Endothelial cell of umbilical vein (primary cell): ENCODE measurements at regions not wholly inside any gene's neighbourhood (a gene's known extent, or its start where the extent isn't known, plus 50 kb on each side); places are given as distances from the start of the nearest gene placed in this dataset.

Experiments used
- BruUV-seq: library from RNA; stranded (reverse); fragments of 400-500 nt; replicated peaks from 2 replicates; lab custom pipeline; 2021; lab: Mats Ljungman, UMichigan
- CTCF ChIA-PET: fragments of 300-600, 350-600 bp; sonication (Branson Sonifier 250); formaldehyde crosslinking; loops from one replicate; lab custom pipeline; 2021; ENCODE audit warnings: antibody characterized with exemption, inconsistent platforms; lab: Charles Lee
- POLR2A ChIA-PET: fragments of 300-600, 350-600 bp; sonication (Branson Sonifier 250); formaldehyde crosslinking; loops from one replicate; lab custom pipeline; 2021; ENCODE audit warnings: antibody characterized with exemption, inconsistent platforms; lab: Charles Lee
- DNase-seq: peaks from one replicate; pipeline ENCODE4 v3.0.0-alpha.2; 2011; ENCODE audit warnings: low read depth, low spot score
- FAIRE-seq: peaks from 2 replicates; lab custom pipeline; 2011; peaks lifted over from hg19 to GRCh38; lab: Jason Lieb, UNC
- H2AFZ ChIP-seq: 2 replicates; pipeline ENCODE4 v1.6.0; 2012; ENCODE audit warnings: low read depth, low read length, control low read depth, inconsistent platforms
- H3K27ac ChIP-seq: 2 replicates; pipeline ENCODE4 v1.5.1; 2011; ENCODE audit warnings: low read depth, mild to moderate bottlenecking, control low read depth, low read length, moderate library complexity; ENCODE audit not compliant: insufficient read depth
- H3K27me3 ChIP-seq, 2 experiments: 2 replicates each; pipeline versions ENCODE4 v1.6.0 to v1.6.1; 2011; ENCODE audit warnings: low read length in 2 of 2, mixed read lengths in 1 of 2; ENCODE audit not compliant: control insufficient read depth in 2 of 2, insufficient read depth in 2 of 2
- H3K36me3 ChIP-seq, 2 experiments: 2 replicates in 1 of 2; 3 replicates in 1 of 2; pipeline ENCODE4 v1.5.1; 2011; ENCODE audit warnings: low read length in 2 of 2, mild to moderate bottlenecking in 1 of 2, moderate library complexity in 1 of 2; ENCODE audit not compliant: control insufficient read depth in 2 of 2, insufficient read depth in 2 of 2; ENCODE audit errors: extremely low read depth in 1 of 2
- H3K4me1 ChIP-seq: 3 replicates; pipeline ENCODE4 v1.5.1; 2011; ENCODE audit warnings: mild to moderate bottlenecking, low read length; ENCODE audit not compliant: control insufficient read depth, insufficient read depth; ENCODE audit errors: extremely low read depth
- H3K4me2 ChIP-seq: 2 replicates; pipeline ENCODE4 v1.6.1; 2011; ENCODE audit warnings: low read length, control low read depth, mixed read lengths; ENCODE audit not compliant: insufficient read depth
- H3K4me3 ChIP-seq, 3 experiments: fragments of 200-600 bp in 1 of 3; sonication (generic), shearing (Covaris generic) in 1 of 3; replicated peaks in 1 of 3; 2 replicates each; pipeline ENCODE4 v1.5.1; 2011 to 2016; ENCODE audit warnings: control low read depth in 3 of 3, low read length in 3 of 3, mild to moderate bottlenecking in 2 of 3, inconsistent platforms in 1 of 3, low read depth in 1 of 3, moderate library complexity in 1 of 3; ENCODE audit not compliant: insufficient read depth in 1 of 3
- H3K79me2 ChIP-seq: 2 replicates; pipeline ENCODE4 v1.6.0; 2012; ENCODE audit warnings: low read length, inconsistent platforms; ENCODE audit not compliant: control insufficient read depth, insufficient read depth
- H3K9ac ChIP-seq: replicated peaks from 2 replicates; pipeline ENCODE3; 2011; ENCODE audit warnings: low read length, control low read depth; ENCODE audit not compliant: insufficient read depth; ENCODE audit errors: extremely low read depth
- H3K9me1 ChIP-seq: replicated peaks from 3 replicates; pipeline ENCODE4 v1.6.0; 2011; ENCODE audit warnings: mild to moderate bottlenecking, low read length; ENCODE audit not compliant: control insufficient read depth, insufficient read depth; ENCODE audit errors: extremely low read depth
- H3K9me3 ChIP-seq: replicated peaks from 2 replicates; pipeline ENCODE4 v1.5.1; 2012; ENCODE audit warnings: low read length, inconsistent platforms; ENCODE audit not compliant: control insufficient read depth, insufficient read depth
- H4K20me1 ChIP-seq: replicated peaks from 2 replicates; pipeline ENCODE3; 2011; ENCODE audit warnings: mild to moderate bottlenecking, low read length; ENCODE audit not compliant: control insufficient read depth, insufficient read depth; ENCODE audit errors: extremely low read depth
- EZH2 ChIP-seq: IDR thresholded peaks from 2 replicates; pipeline ENCODE4 v1.6.1; 2012; ENCODE audit warnings: borderline replicate concordance, low read depth, mild to moderate bottlenecking, moderate library complexity, low read length, inconsistent platforms; ENCODE audit not compliant: severe bottlenecking
- FOS ChIP-seq: IDR thresholded peaks from 2 replicates; pipeline ENCODE4 v1.6.1; 2011; ENCODE audit warnings: mild to moderate bottlenecking, low read length, moderate library complexity, borderline replicate concordance; ENCODE audit not compliant: insufficient read depth
- GATA2 ChIP-seq: IDR thresholded peaks from 2 replicates; pipeline ENCODE4 v1.7.0; 2011; ENCODE audit warnings: low read depth, mild to moderate bottlenecking, moderate library complexity, mixed read lengths, low read length; ENCODE audit not compliant: insufficient read length, insufficient read depth
- JUN ChIP-seq: IDR thresholded peaks from 2 replicates; pipeline ENCODE4 v1.6.1; 2011; ENCODE audit warnings: borderline replicate concordance, low read depth; ENCODE audit not compliant: insufficient read length, insufficient read depth
- MYC ChIP-seq: IDR thresholded peaks from one replicate; pipeline ENCODE4 v1.6.1; 2011; ENCODE audit warnings: mild to moderate bottlenecking, low read depth, low read length
- POLR2A ChIP-seq: IDR thresholded peaks from 2 replicates; pipeline ENCODE4 v1.6.1; 2012; ENCODE audit warnings: low read depth, mild to moderate bottlenecking, control low read depth, low read length
- POLR2AphosphoS5 ChIP-seq: IDR thresholded peaks from 2 replicates; pipeline ENCODE4 v1.6.1; 2012; ENCODE audit warnings: low read depth, mild to moderate bottlenecking, control low read depth, low read length, moderate library complexity; ENCODE audit not compliant: insufficient read depth
- dilution Hi-C: fragments of 300-500 bp; cut with MboI; formaldehyde crosslinking; loops from one replicate; pipeline ENCODE4 v1.15.0; 2019; ENCODE audit warnings: low sequenced_read_pairs; ENCODE audit not compliant: extremely low pct_ligation_motif_present
- intact Hi-C: fragments of 100-400 bp; cut with micrococcal nuclease; formaldehyde crosslinking; loops from one replicate; pipeline ENCODE4 v1.10.0; 2022
- TF ChIP-seq, protein P1 (sequence below): IDR thresholded peaks from 2 replicates; pipeline ENCODE4 v1.6.1; 2011; ENCODE audit not compliant: insufficient read depth, insufficient read length
- TF ChIP-seq, protein P2 (sequence below), 2 donors: IDR thresholded peaks; 1 replicate in 1 of 2; 2 replicates in 1 of 2; pipeline ENCODE4 v1.5.1; 2011; ENCODE audit warnings: low read length in 2 of 2, mild to moderate bottlenecking in 2 of 2, moderate library complexity in 2 of 2, control low read depth in 1 of 2, inconsistent platforms in 1 of 2, low read depth in 1 of 2; ENCODE audit not compliant: insufficient read depth in 1 of 2; ENCODE audit errors: extremely low read depth in 1 of 2

DNA sequence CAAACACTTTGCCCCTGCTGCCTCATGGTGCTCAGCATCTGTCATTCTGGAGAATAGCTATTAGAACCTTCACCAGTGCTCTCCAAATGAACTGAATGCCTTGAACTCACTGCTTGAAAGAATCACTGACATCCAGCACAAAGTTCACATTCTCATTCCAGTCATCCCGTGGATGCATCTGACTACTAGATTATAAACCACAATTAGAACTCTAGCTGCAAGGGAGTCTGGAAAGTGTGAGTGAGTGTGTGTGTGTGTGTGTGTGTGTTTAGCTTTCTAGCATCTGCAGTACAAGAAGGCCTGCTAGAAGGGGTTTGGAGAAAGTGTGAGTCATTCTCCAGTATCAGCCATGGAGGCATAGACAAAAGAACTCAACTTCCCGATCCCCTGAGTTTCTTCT, 71.3 kb upstream of the DYNLT3 start:
- CTCF ChIA-PET = no interaction called here
- dilution Hi-C loops = no loop called here

More for the DNA sequence above, 71.3 kb upstream of the DYNLT3 start:
- peaks cover 7% of the 10 kb centered on the region for H3K4me1 ChIP-seq
- intact Hi-C loops = no loop called here
- H2AFZ ChIP-seq = no peak overlapping the region
- FAIRE-seq (no peak), DNase-seq (no peak)
- no TSS peak for BruUV-seq
- H4K20me1 ChIP-seq = no peaks in the 10 kb centered on the region
- H3K36me3 ChIP-seq = no peaks in the 10 kb centered on the region
- H3K27ac ChIP-seq = no peak overlapping the region
- no peaks in the 10 kb centered on the region for H3K27me3 ChIP-seq
- no peaks in the 10 kb centered on the region for H3K9me1 ChIP-seq
- no peak overlapping the region for H3K4me3 ChIP-seq
- TF ChIP-seq, protein P1, sequence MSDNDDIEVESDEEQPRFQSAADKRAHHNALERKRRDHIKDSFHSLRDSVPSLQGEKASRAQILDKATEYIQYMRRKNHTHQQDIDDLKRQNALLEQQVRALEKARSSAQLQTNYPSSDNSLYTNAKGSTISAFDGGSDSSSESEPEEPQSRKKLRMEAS = no peak
- TF ChIP-seq POLR2AphosphoS5 = no peak
- no peak for TF ChIP-seq POLR2A
- TF ChIP-seq MYC = no peak
- TF ChIP-seq, protein P2, sequence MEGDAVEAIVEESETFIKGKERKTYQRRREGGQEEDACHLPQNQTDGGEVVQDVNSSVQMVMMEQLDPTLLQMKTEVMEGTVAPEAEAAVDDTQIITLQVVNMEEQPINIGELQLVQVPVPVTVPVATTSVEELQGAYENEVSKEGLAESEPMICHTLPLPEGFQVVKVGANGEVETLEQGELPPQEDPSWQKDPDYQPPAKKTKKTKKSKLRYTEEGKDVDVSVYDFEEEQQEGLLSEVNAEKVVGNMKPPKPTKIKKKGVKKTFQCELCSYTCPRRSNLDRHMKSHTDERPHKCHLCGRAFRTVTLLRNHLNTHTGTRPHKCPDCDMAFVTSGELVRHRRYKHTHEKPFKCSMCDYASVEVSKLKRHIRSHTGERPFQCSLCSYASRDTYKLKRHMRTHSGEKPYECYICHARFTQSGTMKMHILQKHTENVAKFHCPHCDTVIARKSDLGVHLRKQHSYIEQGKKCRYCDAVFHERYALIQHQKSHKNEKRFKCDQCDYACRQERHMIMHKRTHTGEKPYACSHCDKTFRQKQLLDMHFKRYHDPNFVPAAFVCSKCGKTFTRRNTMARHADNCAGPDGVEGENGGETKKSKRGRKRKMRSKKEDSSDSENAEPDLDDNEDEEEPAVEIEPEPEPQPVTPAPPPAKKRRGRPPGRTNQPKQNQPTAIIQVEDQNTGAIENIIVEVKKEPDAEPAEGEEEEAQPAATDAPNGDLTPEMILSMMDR (IDR thresholded peaks at IDR 0.05; ENCODE audit: extremely low read depth in 1 of 2, insufficient read depth in 1 of 2, low read depth in 1 of 2, low read length in 2 of 2) = no peak
- TF ChIP-seq EZH2 = no peak
- no peak for TF ChIP-seq JUN
- no peak for TF ChIP-seq GATA2
- TF ChIP-seq FOS = no peak
- H3K4me2 ChIP-seq = no peak overlapping the region
- H3K79me2 ChIP-seq = no peaks in the 10 kb centered on the region
- H3K9me3 ChIP-seq = no peaks in the 10 kb centered on the region
- POLR2A ChIA-PET = no interaction called here
- no peak overlapping the region for H3K9ac ChIP-seq
